ENCODE measurements at regions not wholly inside any gene's neighbourhood (a gene's known extent, or its start where the extent isn't known, plus 50 kb on each side); places are given as distances from the start of the nearest gene placed in this dataset.

- in situ Hi-C loops (cut with MboI; ENCODE audit: low pct_unique_long_range_greater_than_20kb, low sequenced_read_pairs, unreplicated experiment) = no loop called here
- no peak for TF ChIP-seq CTCF (IDR thresholded peaks at IDR 0.05; ENCODE audit: extremely low read depth, insufficient read depth, missing control alignments)
- no peak for DNase-seq (ENCODE audit: low spot score)
These were observed 64.4 kb upstream of the POU5F2 start for GRCh38 chr5:93805616-93806379.

GRCh38 chr5:93800988-93801811 is 59.8 kb upstream of the POU5F2 start:
- TF ChIP-seq CTCF (IDR thresholded peaks at IDR 0.05; ENCODE audit: extremely low read depth, insufficient read depth, missing control alignments) = peak; percentile 57
- DNase-seq (ENCODE audit: low spot score) = peak; percentile 11
- in situ Hi-C loops (cut with MboI; ENCODE audit: low pct_unique_long_range_greater_than_20kb, low sequenced_read_pairs, unreplicated experiment) = no loop called here

- no peak for TF ChIP-seq CTCF (IDR thresholded peaks at IDR 0.05; ENCODE audit: extremely low read depth, insufficient read depth, missing control alignments)
- in situ Hi-C loops (cut with MboI; ENCODE audit: low pct_unique_long_range_greater_than_20kb, low sequenced_read_pairs, unreplicated experiment) = loop anchor here (25.0 kb wide), 1 partner anchor 183 kb away; no protein-coding TSS in a partner anchor
- no peak for DNase-seq (ENCODE audit: low spot score)
These were observed 53.6 kb upstream of the POU5F2 start for GRCh38 chr5:93794954-93795353.

- DNase-seq (ENCODE audit: low spot score) = no peak
- no peak for TF ChIP-seq CTCF (IDR thresholded peaks at IDR 0.05; ENCODE audit: extremely low read depth, insufficient read depth, missing control alignments)
- in situ Hi-C loops (cut with MboI; ENCODE audit: low pct_unique_long_range_greater_than_20kb, low sequenced_read_pairs, unreplicated experiment) = loop anchor here (25.0 kb wide), 1 partner anchor 181 kb away; no protein-coding TSS in a partner anchor
These were observed 51.9 kb upstream of the POU5F2 start for GRCh38 chr5:93793159-93793781.

GRCh38 chr5:93791518-93791972 is 50.1 kb upstream of the POU5F2 start:
- in situ Hi-C loops (cut with MboI; ENCODE audit: low pct_unique_long_range_greater_than_20kb, low sequenced_read_pairs, unreplicated experiment) = loop anchor here (25.0 kb wide), 1 partner anchor 179 kb away; no protein-coding TSS in a partner anchor
- TF ChIP-seq CTCF (IDR thresholded peaks at IDR 0.05; ENCODE audit: extremely low read depth, insufficient read depth, missing control alignments) = no peak
- DNase-seq (ENCODE audit: low spot score) = no peak

All from GM13977 (cell line).